ENCODE measurements at regions not wholly inside any gene's neighbourhood (a gene's known extent, or its start where the extent isn't known, plus 50 kb on each side); places are given as distances from the start of the nearest gene placed in this dataset.

- Histone ChIP-seq H3K27me3 (no peaks in the 10 kb centered on the region), H3K27ac (no peak overlapping the region), H3K36me3 (no peaks in the 10 kb centered on the region), H3K4me1 (no peaks in the 10 kb centered on the region), H3K9me3 (no peaks in the 10 kb centered on the region), H3K4me3 (no peak overlapping the region)
- TF ChIP-seq POLR2A (IDR thresholded peaks at IDR 0.05) (no peak), CTCF (IDR thresholded peaks at IDR 0.05) (no peak), POLR2AphosphoS5 (IDR thresholded peaks at IDR 0.05) (no peak)
- intact Hi-C loops (cut with DNase I; ENCODE audit: low total_unique reads) = no loop called here
- DNase-seq (ENCODE audit: low spot score in 2 of 2) = no peak
These were observed 365.1 kb upstream of the RIOK2 start for GRCh38 chr5:97547999-97548738.

- H3K9me3 ChIP-seq = no peaks in the 10 kb centered on the region
- DNase-seq (ENCODE audit: low spot score in 2 of 2) = no peak
- H3K27ac ChIP-seq = no peak overlapping the region
- TF ChIP-seq POLR2A (IDR thresholded peaks at IDR 0.05) (no peak), POLR2AphosphoS5 (IDR thresholded peaks at IDR 0.05) (no peak), CTCF (IDR thresholded peaks at IDR 0.05) (no peak)
- no peak overlapping the region for H3K4me3 ChIP-seq
- no peaks in the 10 kb centered on the region for H3K36me3 ChIP-seq
- H3K4me1 ChIP-seq = no peaks in the 10 kb centered on the region
- intact Hi-C loops (cut with DNase I; ENCODE audit: low total_unique reads) = no loop called here
- H3K27me3 ChIP-seq = no peaks in the 10 kb centered on the region
These were observed 365.7 kb upstream of the RIOK2 start for GRCh38 chr5:97548739-97549080.

- Histone ChIP-seq H3K4me1 (no peaks in the 10 kb centered on the region), H3K9me3 (no peaks in the 10 kb centered on the region), H3K27me3 (no peaks in the 10 kb centered on the region), H3K27ac (no peak overlapping the region), H3K36me3 (no peaks in the 10 kb centered on the region), H3K4me3 (no peak overlapping the region)
- intact Hi-C loops (cut with DNase I; ENCODE audit: low total_unique reads) = no loop called here
- TF ChIP-seq POLR2AphosphoS5 (IDR thresholded peaks at IDR 0.05) (no peak), POLR2A (IDR thresholded peaks at IDR 0.05) (no peak), CTCF (IDR thresholded peaks at IDR 0.05) (no peak)
- no peak for DNase-seq (ENCODE audit: low spot score in 2 of 2)
These were observed 366.4 kb upstream of the RIOK2 start for GRCh38 chr5:97549496-97549895.

GRCh38 chr5:97550164-97550563 is 367.1 kb upstream of the RIOK2 start:
- TF ChIP-seq CTCF (IDR thresholded peaks at IDR 0.05) (no peak), POLR2A (IDR thresholded peaks at IDR 0.05) (no peak), POLR2AphosphoS5 (IDR thresholded peaks at IDR 0.05) (no peak)
- intact Hi-C loops (cut with DNase I; ENCODE audit: low total_unique reads) = no loop called here

GRCh38 chr5:97550818-97551217 is 367.8 kb upstream of the RIOK2 start:
- no peak for DNase-seq (ENCODE audit: low spot score in 2 of 2)
- Histone ChIP-seq H3K36me3 (no peaks in the 10 kb centered on the region), H3K27ac (no peak overlapping the region), H3K27me3 (no peaks in the 10 kb centered on the region), H3K4me1 (no peaks in the 10 kb centered on the region), H3K9me3 (no peaks in the 10 kb centered on the region), H3K4me3 (no peak overlapping the region)
- intact Hi-C loops (cut with DNase I; ENCODE audit: low total_unique reads) = no loop called here
- no peak for TF ChIP-seq POLR2A (IDR thresholded peaks at IDR 0.05)
- TF ChIP-seq CTCF (IDR thresholded peaks at IDR 0.05) = no peak
- TF ChIP-seq POLR2AphosphoS5 (IDR thresholded peaks at IDR 0.05) = no peak

More at GRCh38 chr5:97550164-97550563, 367.1 kb upstream of the RIOK2 start:
- DNase-seq (ENCODE audit: low spot score in 2 of 2) = no peak
- H3K9me3 ChIP-seq = no peaks in the 10 kb centered on the region
- H3K27ac ChIP-seq = no peak overlapping the region
- no peak overlapping the region for H3K4me3 ChIP-seq
- H3K4me1 ChIP-seq = no peaks in the 10 kb centered on the region
- H3K36me3 ChIP-seq = no peaks in the 10 kb centered on the region
- no peaks in the 10 kb centered on the region for H3K27me3 ChIP-seq
